Activated CD8-positive, alpha-beta memory T cell treated with anti-CD3 and anti-CD28 coated beads for 4 hours (primary cell): ENCODE measurements at regions not wholly inside any gene's neighbourhood (a gene's known extent, or its start where the extent isn't known, plus 50 kb on each side); places are given as distances from the start of the nearest gene placed in this dataset.

Experiments
- DNase-seq, 2 donors: peaks; one replicate each; pipeline ENCODE4 v3.0.0-alpha.2; 2020; ENCODE audit warnings: low read depth in 2 of 2

DNA sequence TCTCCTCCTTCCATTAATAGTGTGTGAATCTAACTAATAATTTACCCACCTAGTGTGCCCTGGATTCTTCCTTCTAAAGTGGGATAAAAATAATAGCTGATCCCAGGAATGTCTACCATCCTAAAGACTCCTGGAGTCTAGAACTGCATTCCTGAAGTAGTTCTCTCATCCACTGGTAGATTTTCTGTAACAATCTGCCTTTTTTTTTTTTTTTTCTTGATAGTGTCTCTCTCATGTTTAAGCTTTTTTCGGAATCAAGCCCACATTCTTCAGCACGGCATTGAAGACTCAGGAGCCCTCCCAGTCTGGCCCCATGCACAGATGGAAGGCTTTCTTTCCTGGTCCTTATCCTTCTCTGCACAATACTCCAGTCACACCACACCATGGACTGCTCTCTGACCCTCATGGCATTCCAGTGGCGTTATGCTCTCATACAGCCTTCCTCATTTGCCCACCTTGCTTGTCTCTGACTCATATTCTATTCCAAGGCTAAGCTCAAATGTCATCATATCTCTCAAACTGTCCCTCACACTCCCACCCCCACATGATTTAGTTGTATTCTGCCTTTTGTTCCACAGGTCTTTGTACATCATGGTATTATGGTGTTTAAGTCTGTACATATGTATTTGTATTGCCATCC, 68.7 kb upstream of the FRY start:
- no peak for DNase-seq

DNA sequence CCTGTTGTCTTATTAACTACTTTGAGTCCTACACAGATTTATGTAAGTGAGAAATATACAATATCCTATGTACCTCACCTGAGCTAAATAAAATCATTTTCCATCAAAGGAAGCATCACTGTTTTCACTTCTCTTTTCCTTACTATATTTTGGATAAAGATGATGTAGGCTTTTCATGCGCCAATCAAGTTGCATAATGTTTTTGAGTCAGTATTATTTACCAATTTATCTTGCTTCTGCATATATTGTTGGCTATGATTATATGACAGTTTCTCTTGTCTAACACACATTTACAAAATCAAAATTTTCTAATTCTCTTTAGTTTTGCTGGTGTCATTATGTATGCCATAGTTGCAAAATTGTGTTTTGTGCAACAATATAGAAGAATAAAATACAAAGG, 67.9 kb upstream of the FRY start:
- DNase-seq = no peak

DNA sequence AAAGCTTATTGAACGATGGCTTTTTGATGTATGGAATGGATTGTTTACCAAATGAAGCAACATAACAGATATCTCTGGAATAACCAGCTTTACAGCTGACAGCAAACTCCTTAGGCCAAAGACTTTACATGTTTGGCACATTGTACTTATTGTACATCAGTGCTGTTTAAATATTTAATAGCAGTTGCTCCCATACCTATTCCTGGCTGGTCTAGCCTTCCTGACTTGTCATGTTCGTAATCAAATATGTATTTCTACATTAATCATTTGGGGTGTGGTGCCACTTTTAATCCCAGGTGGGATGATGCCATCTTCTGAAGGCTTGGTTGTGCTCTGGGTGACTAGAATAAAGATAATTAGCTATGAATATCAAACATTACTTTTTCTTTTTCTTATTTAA, 67.4 kb upstream of the FRY start:
- no peak for DNase-seq

DNA sequence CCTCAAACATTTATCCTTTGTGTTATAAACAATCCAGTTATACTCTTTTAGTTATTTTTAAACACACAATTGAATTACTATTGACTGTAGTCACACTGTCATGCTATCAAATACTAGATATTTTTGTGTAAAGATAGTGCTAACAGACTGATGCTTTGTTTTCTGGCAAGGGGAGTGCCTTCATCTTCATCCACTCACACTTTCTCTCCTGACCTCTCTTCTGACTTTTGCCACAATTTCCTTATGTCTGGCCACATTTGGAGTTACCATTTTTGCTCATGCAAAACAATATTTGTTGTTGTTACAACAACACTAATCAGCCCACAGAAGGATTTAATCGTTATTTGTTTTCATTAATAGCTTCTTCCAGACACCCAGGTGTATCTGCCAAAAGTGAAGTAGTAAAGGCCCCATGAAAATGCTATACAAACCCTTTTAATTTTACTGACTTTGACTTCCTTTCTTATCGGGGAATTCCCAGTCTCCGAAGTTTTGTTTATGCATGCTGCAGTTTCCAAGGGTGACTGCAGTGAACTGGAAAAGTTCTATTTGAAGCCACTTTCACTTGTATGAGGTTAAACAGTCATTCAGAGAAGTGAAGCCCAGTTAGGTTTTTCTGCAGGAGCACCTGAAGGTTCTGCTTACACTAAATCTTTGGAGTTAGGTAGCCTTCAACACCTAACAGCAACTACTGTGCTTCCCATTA, 66.1 kb upstream of the FRY start:
- no peak for DNase-seq

DNA sequence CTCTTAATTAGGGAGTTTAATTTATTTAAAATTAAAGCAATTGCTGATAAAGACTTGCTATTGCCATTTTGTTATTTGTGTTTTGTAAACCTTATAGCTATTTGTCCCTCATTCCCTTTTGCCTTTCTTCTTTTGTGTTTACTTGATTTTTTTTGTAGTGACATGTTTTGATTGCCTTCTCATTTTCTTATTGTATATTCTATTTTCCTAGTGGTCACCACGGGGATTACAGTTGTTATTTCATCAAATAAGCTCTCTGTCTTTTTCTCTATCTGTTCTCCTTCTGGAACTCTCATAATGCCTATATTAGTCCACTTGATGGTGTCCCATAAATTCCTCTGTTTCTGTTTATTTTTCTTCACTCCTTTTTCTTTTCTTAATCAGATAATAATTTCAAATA, 64.4 kb upstream of the FRY start:
- DNase-seq = no peak

DNA sequence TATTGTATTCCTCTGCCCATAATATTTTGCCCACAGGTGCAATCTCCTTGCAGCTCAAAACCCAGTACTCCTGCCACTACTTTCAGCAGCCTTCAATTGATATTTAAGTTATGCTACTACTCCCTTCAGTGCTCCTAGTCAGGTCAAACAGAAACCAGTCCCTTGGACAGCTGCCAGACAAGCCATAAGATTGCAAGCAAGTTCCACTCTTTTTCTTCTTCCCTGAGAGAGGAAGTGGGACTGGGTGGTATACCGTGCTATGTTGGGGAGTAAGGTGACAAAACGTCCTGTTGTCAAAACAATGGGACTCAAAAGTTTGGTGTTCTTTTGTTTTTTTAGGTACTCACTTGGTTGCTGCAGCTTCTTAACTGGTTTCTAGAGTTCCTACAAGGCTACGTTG, 63.1 kb upstream of the FRY start:
- DNase-seq = no peak

DNA sequence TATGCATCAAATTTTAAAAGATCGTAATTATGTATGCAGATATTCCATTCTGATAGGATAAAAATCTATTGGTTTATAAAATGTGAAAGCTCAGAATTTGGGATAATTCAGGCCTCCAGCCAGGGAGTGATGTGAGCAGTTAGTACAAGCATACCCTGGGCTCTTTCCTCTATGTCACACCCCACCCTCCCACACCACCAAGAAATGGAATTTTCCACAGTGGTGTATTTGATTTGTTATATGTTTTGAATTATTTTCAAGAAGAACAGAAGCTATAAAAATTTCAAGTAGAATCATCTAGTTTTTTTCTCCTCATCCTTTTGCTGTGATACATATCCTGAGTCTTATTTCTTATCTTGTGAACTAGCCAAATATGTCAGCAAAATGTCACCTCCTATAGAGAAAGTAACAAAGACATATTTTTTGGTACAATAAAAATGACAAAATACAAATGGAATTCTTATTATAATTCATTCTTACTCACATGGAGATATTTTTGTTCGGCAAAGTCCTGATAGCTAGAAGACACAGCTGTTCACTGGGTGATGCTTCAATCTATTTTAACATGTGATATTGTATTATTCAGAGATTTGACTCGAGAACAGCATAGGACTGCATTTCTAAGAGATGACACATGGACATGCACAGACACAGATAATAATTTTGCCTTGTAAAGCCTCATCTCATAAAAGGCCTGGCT, 61.2 kb upstream of the FRY start:
- DNase-seq = no peak

DNA sequence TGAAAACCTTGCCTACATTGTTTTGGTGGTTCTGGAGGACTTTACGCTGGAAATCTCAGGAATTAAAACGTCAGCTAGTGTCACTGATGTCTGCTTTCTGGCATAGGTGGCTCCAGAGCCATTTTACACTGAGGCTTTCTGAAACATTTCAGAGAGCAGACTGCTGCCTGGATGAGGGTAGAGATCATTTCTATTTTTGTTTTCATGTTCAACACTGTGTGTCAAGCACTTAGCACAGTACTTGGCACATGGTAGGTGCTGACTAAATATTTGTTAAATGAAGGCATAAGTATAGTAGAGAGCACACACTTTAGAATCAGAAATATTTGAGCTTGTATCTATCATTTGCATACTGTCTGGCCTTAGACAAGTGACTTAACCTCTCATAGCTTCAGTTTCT, 59.1 kb upstream of the FRY start:
- DNase-seq = no peak

DNA sequence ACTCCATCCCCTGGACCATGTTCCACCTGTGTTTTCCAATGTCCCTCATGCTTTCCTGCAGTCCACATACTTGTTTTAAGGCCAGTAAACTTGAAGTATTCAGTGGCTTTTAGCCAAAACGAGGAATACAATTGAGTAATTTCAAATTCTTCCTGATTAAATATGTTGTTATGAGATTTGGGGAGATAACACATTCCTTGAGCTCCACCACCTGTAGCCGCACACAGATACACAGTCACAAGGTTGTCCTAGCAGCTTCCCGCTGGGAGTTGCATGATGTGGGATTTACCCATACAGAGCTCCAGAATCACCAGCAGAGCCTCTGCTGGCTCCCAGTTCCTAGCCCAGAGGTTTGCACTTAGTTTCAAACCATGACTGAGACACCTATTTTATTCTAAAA, 53.6 kb upstream of the FRY start:
- DNase-seq = no peak

DNA sequence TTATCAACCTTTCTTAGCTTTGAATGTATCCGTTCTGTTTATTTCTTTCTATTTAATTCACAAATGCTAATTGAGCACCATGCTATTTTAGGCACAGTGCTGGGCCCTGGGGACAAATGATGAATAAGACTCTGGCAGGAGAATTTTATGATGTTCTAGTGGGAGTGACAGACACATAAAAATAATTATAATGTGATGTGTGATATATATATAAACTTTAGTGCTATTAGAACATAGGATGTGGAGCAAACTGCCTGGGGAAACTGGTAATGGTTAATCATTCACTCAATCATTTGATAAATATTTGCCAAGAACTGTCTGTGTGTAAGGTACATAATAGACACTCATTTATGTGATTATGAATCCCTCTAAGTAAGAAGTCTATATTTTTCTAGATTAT, 50.7 kb upstream of the FRY start:
- DNase-seq = no peak
